MM.1S (cell line): ENCODE measurements at regions not wholly inside any gene's neighbourhood (a gene's known extent, or its start where the extent isn't known, plus 50 kb on each side); places are given as distances from the start of the nearest gene placed in this dataset.

Source experiments
- DNase-seq: peaks from one replicate; pipeline ENCODE4 v3.0.0-alpha.2; 2015
- H2AFZ ChIP-seq: fragments of 300-600 bp; sonication (generic); 2 replicates; pipeline ENCODE4 v1.6.0; 2016; ENCODE audit warnings: antibody characterized with exemption, low read length
- H3F3A ChIP-seq: fragments of 300-600 bp; sonication (generic); 2 replicates; pipeline ENCODE4 v1.6.1; 2016; ENCODE audit warnings: mild to moderate bottlenecking, antibody characterized with exemption, low read length, moderate library complexity, mixed read lengths; ENCODE audit not compliant: insufficient read depth
- H3K27ac ChIP-seq: fragments of 300-600 bp; sonication (generic); 2 replicates; pipeline ENCODE4 v1.5.1; 2016; ENCODE audit warnings: mild to moderate bottlenecking, low read length
- H3K27me3 ChIP-seq: fragments of 300-600 bp; sonication (generic); replicated peaks from 2 replicates; pipeline ENCODE4 v1.6.0; 2016; ENCODE audit warnings: low read length; ENCODE audit not compliant: insufficient read depth
- H3K36me3 ChIP-seq: fragments of 300-600 bp; sonication (generic); replicated peaks from 2 replicates; pipeline ENCODE4 v1.6.1; 2016; ENCODE audit warnings: mild to moderate bottlenecking, low read length, mixed read lengths; ENCODE audit not compliant: insufficient read depth
- H3K4me1 ChIP-seq: fragments of 300-600 bp; sonication (generic); 2 replicates; pipeline ENCODE4 v1.6.1; 2016; ENCODE audit warnings: low read length, mixed read lengths
- H3K4me2 ChIP-seq: fragments of 300-600 bp; sonication (generic); 2 replicates; pipeline ENCODE4 v1.6.0; 2016; ENCODE audit warnings: low read depth, low read length
- H3K4me3 ChIP-seq: fragments of 300-600 bp; sonication (generic); 2 replicates; pipeline ENCODE4 v1.5.1; 2016; ENCODE audit warnings: low read length, mixed read lengths
- H3K79me2 ChIP-seq: fragments of 300-600 bp; sonication (generic); 2 replicates; pipeline ENCODE4 v1.6.1; 2016; ENCODE audit warnings: mixed run types, low read length, mixed read lengths
- H3K9ac ChIP-seq: fragments of 300-600 bp; sonication (generic); 2 replicates; pipeline ENCODE4 v1.6.1; 2016; ENCODE audit warnings: low read length, mixed read lengths
- H3K9me2 ChIP-seq: fragments of 300-600 bp; sonication (generic); replicated peaks from 2 replicates; pipeline ENCODE4 v1.6.1; 2016; ENCODE audit warnings: mild to moderate bottlenecking, low read length, mixed read lengths; ENCODE audit not compliant: insufficient read depth
- H3K9me3 ChIP-seq: fragments of 300-600 bp; sonication (generic); replicated peaks from 2 replicates; pipeline ENCODE4 v1.6.1; 2016; ENCODE audit warnings: mild to moderate bottlenecking, low read length, mixed read lengths; ENCODE audit not compliant: insufficient read depth
- H4K20me1 ChIP-seq: fragments of 300-600 bp; sonication (generic); 2 replicates; pipeline ENCODE4 v1.6.1; 2016; ENCODE audit warnings: mild to moderate bottlenecking, low read length, moderate library complexity, mixed read lengths; ENCODE audit not compliant: insufficient read depth
- EZH2 ChIP-seq: fragments of 300-600 bp; sonication (generic); optimal IDR thresholded peaks from 2 replicates; pipeline ENCODE3; 2017; ENCODE audit warnings: low read depth, mild to moderate bottlenecking, antibody characterized with exemption, low read length, mixed read lengths
- EZH2phosphoT487 ChIP-seq: fragments of 300-600 bp; sonication (generic); IDR thresholded peaks from 2 replicates; pipeline ENCODE4 v1.6.1; 2018; ENCODE audit warnings: antibody characterized with exemption, low read length
- TF ChIP-seq, protein P1 (sequence below): fragments of 300-600 bp; sonication (generic); IDR thresholded peaks from 2 replicates; pipeline ENCODE4 v1.5.1; 2016; ENCODE audit warnings: antibody characterized with exemption, low read length, mixed read lengths

DNA sequence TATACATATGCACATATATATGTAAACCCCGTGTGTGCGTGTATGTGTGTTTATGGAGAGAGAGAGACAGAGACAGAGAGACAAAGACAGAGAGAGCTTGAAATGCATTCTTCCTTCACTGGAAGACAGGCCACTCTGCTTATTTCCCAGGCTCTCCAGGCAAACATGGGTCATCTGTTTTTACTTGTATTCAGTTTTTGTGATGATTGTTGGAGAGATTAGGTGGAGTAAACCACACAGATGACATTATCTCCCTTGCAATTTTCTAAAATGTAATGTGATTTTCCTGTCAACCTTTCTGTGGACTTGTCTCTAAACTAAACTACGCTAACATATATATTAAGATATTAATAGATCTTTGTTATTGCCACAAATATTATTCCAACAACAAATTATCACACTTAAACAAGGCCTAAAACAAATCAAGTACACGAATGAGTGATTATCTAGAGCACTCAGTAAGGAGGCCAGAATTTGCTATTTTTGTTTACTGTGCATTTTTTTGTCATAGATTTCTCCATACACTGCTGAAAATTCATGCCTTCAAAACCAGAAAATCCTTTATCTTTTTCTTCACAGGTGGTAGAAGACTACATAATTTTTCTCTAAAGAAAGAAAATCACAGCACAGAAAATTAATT is 251.8 kb upstream of the SLIT2 start:
- no peaks in the 10 kb centered on the region for H3K79me2 ChIP-seq
- H3K9ac ChIP-seq, result no peak overlapping the region
- no peak for DNase-seq
- no peak overlapping the region for H3K27ac ChIP-seq
- H3K4me2 ChIP-seq, result no peak overlapping the region
- no peaks in the 10 kb centered on the region for H3K36me3 ChIP-seq
- H3K9me3 ChIP-seq, result no peaks in the 10 kb centered on the region
- no peaks in the 10 kb centered on the region for H3K4me1 ChIP-seq
- no peaks in the 10 kb centered on the region for H3F3A ChIP-seq
- TF ChIP-seq, protein P1, sequence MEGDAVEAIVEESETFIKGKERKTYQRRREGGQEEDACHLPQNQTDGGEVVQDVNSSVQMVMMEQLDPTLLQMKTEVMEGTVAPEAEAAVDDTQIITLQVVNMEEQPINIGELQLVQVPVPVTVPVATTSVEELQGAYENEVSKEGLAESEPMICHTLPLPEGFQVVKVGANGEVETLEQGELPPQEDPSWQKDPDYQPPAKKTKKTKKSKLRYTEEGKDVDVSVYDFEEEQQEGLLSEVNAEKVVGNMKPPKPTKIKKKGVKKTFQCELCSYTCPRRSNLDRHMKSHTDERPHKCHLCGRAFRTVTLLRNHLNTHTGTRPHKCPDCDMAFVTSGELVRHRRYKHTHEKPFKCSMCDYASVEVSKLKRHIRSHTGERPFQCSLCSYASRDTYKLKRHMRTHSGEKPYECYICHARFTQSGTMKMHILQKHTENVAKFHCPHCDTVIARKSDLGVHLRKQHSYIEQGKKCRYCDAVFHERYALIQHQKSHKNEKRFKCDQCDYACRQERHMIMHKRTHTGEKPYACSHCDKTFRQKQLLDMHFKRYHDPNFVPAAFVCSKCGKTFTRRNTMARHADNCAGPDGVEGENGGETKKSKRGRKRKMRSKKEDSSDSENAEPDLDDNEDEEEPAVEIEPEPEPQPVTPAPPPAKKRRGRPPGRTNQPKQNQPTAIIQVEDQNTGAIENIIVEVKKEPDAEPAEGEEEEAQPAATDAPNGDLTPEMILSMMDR, result no peak
- TF ChIP-seq EZH2phosphoT487 (no peak), EZH2 (no peak)
- H3K9me2 ChIP-seq, result no peaks in the 10 kb centered on the region
- H4K20me1 ChIP-seq, result no peaks in the 10 kb centered on the region
- no peaks in the 10 kb centered on the region for H3K27me3 ChIP-seq
- no peak overlapping the region for H2AFZ ChIP-seq
- no peak overlapping the region for H3K4me3 ChIP-seq

DNA sequence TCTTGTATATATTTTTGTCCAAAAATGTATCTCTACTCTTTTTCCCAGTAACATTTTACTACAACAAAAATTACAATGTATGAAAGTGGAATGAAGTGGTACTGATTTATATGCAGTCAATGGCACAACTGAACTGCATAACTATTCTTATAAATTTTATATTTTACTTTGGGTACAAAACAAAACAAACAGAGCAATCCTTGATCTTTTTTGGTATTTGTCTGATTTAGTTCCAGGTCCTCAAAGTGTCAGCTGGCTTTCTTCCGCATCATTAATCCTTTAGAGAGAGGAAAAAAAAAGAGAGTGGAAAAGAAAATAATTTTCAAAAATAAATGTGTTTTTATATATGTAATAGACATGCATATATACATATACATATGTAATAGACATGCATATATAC is 252.4 kb upstream of the SLIT2 start:
- Histone ChIP-seq H3K9me3 (no peaks in the 10 kb centered on the region), H3K79me2 (no peaks in the 10 kb centered on the region), H3K9ac (no peak overlapping the region), H3K27me3 (no peaks in the 10 kb centered on the region), H3K9me2 (no peaks in the 10 kb centered on the region), H3K36me3 (no peaks in the 10 kb centered on the region), H3K27ac (no peak overlapping the region), H3K4me1 (no peaks in the 10 kb centered on the region), H2AFZ (no peak overlapping the region), H3K4me3 (no peak overlapping the region), H4K20me1 (no peaks in the 10 kb centered on the region), H3F3A (no peaks in the 10 kb centered on the region), H3K4me2 (no peak overlapping the region)
- TF ChIP-seq, protein P1, result no peak
- TF ChIP-seq EZH2phosphoT487 (no peak), EZH2 (no peak)
- DNase-seq, result no peak

DNA sequence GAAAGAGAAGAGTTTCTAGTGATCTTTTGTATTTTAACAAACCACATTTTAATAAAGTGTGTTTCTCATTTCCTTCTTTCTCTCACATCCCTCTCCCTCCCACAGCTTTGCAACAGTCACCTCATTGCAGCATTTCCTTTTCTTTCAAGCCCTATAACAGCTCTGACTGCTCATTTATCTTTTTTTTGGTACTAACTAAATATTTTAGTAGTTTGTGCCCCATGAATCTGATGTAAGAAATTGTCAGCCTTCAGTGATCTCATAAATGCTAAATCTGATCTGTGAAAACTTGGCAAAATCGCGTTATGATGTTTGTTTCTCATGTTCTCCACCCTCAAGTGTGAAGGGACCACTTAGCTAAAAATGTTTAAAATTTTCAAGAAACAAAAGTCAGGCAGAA is 258.5 kb upstream of the SLIT2 start:
- Histone ChIP-seq H2AFZ (no peak overlapping the region), H3K79me2 (no peaks in the 10 kb centered on the region), H3K9me2 (no peaks in the 10 kb centered on the region), H3K27me3 (no peaks in the 10 kb centered on the region), H3K27ac (no peak overlapping the region), H3K9ac (no peak overlapping the region), H3K4me2 (peak overlapping the region; percentile 35; the same call in 1 of the 2 replicates), H4K20me1 (no peaks in the 10 kb centered on the region), H3K4me1 (peaks cover 8% of the 10 kb centered on the region; the same call in 1 of the 2 replicates), H3K9me3 (no peaks in the 10 kb centered on the region), H3K4me3 (no peak overlapping the region), H3K36me3 (no peaks in the 10 kb centered on the region), H3F3A (peaks cover 4% of the 10 kb centered on the region; the same call in 1 of the 2 replicates)
- TF ChIP-seq EZH2phosphoT487, result no peak
- no peak for TF ChIP-seq EZH2
- TF ChIP-seq, protein P1, result no peak
- DNase-seq, result no peak
